ENCODE measurements at regions not wholly inside any gene's neighbourhood (a gene's known extent, or its start where the extent isn't known, plus 50 kb on each side); places are given as distances from the start of the nearest gene placed in this dataset.

- TF ChIP-seq CTCF (IDR thresholded peaks at IDR 0.05) = no peak
- no peak for TF ChIP-seq EP300 (IDR thresholded peaks at IDR 0.05; ENCODE audit: low read depth)
Measured at GRCh38 chr6:53428886-53429285, 80.1 kb upstream of the ELOVL5 start.
